ENCODE measurements at regions not wholly inside any gene's neighbourhood (a gene's known extent, or its start where the extent isn't known, plus 50 kb on each side); places are given as distances from the start of the nearest gene placed in this dataset.

DNA sequence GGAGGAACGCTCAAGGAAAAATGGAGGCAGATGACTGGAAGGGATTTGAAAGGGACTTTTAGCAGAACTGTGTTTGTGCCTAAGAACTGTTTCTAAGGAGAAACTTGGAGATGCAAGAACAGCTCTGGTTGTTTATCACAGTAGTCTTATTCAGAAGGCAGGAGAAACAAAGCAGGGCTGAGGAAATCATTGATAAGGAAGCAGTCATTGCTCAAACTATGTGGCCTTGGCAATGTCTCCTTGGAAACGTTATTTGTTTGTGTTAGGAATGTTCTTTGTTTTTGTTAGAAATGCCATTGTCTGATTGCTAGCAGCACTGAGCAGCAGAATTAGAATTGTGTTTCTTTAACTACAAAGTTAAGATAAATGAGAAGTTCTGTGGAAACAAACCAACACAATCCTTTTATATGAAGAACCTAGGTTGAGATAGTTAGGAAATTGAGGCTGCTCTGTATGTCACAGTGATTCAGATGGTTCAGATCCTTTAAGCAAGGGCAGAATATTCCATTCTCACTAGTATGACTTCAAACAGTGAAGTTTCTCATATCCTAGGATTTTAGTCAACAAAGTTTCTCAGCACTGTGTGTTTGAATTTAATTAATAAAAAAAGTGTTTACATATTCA, 1191.3 kb upstream of the IGFBP7 start:
- TF ChIP-seq, protein P1, sequence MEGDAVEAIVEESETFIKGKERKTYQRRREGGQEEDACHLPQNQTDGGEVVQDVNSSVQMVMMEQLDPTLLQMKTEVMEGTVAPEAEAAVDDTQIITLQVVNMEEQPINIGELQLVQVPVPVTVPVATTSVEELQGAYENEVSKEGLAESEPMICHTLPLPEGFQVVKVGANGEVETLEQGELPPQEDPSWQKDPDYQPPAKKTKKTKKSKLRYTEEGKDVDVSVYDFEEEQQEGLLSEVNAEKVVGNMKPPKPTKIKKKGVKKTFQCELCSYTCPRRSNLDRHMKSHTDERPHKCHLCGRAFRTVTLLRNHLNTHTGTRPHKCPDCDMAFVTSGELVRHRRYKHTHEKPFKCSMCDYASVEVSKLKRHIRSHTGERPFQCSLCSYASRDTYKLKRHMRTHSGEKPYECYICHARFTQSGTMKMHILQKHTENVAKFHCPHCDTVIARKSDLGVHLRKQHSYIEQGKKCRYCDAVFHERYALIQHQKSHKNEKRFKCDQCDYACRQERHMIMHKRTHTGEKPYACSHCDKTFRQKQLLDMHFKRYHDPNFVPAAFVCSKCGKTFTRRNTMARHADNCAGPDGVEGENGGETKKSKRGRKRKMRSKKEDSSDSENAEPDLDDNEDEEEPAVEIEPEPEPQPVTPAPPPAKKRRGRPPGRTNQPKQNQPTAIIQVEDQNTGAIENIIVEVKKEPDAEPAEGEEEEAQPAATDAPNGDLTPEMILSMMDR (IDR thresholded peaks at IDR 0.05; ENCODE audit: low read depth, low read length, poor library complexity, severe bottlenecking), result no peak
- TF ChIP-seq EZH2phosphoT487 (IDR thresholded peaks at IDR 0.05; ENCODE audit: borderline replicate concordance, low read length), result no peak

All from DOHH2 (cell line).